ENCODE measurements at regions not wholly inside any gene's neighbourhood (a gene's known extent, or its start where the extent isn't known, plus 50 kb on each side); places are given as distances from the start of the nearest gene placed in this dataset.

- TF ChIP-seq CTCF (IDR thresholded peaks at IDR 0.05; ENCODE audit: low read depth, low read length) (no peak), EZH2phosphoT487 (IDR thresholded peaks at IDR 0.05; ENCODE audit: low read depth) (no peak)
Measured at GRCh38 chr15:26357653-26358052, 415.2 kb downstream of the GABRB3 start.

Data from OCI-LY3 (cell line).